ENCODE measurements at regions not wholly inside any gene's neighbourhood (a gene's known extent, or its start where the extent isn't known, plus 50 kb on each side); places are given as distances from the start of the nearest gene placed in this dataset.
"Not testable (repeated sequence)": the region's sequence is repeated elsewhere in the genome, so short reads cannot be mapped to it uniquely, and the experiment has no call there.

GRCh38 chr1:238406098-238406860, 515.6 kb upstream of the ZP4 start:
- no peak for DNase-seq (ENCODE audit: extremely low read depth in 1 of 2, low read depth in 1 of 2)

- DNase-seq (ENCODE audit: extremely low read depth in 1 of 2, low read depth in 1 of 2) = no peak
Observed at GRCh38 chr1:238404921-238405320, 514.2 kb upstream of the ZP4 start.

- DNase-seq (ENCODE audit: extremely low read depth in 1 of 2, low read depth in 1 of 2) = no peak
Observed at GRCh38 chr1:238404481-238404880, 513.8 kb upstream of the ZP4 start.

- DNase-seq (ENCODE audit: extremely low read depth in 1 of 2, low read depth in 1 of 2) = no peak
Observed at GRCh38 chr1:238401144-238401543, 510.4 kb upstream of the ZP4 start.

GRCh38 chr1:238399558-238399957, 508.8 kb upstream of the ZP4 start:
- DNase-seq (ENCODE audit: extremely low read depth in 1 of 2, low read depth in 1 of 2) = no peak

GRCh38 chr1:238396140-238396539, 505.4 kb upstream of the ZP4 start:
- DNase-seq (ENCODE audit: extremely low read depth in 1 of 2, low read depth in 1 of 2) = no peak

GRCh38 chr1:238384381-238384780, 493.7 kb upstream of the ZP4 start:
- DNase-seq (ENCODE audit: extremely low read depth in 1 of 2, low read depth in 1 of 2) = no peak

- no peak for DNase-seq (ENCODE audit: extremely low read depth in 1 of 2, low read depth in 1 of 2)
Observed at GRCh38 chr1:238380167-238380566, 489.4 kb upstream of the ZP4 start.

- not testable (repeated sequence) for DNase-seq (ENCODE audit: extremely low read depth in 1 of 2, low read depth in 1 of 2)
Observed at GRCh38 chr1:238379446-238379845, 488.7 kb upstream of the ZP4 start.

GRCh38 chr1:238377280-238377919, 486.7 kb upstream of the ZP4 start:
- no peak for DNase-seq (ENCODE audit: extremely low read depth in 1 of 2, low read depth in 1 of 2)

GRCh38 chr1:238370599-238370998, 479.9 kb upstream of the ZP4 start:
- DNase-seq (ENCODE audit: extremely low read depth in 1 of 2, low read depth in 1 of 2) = no peak

- DNase-seq (ENCODE audit: extremely low read depth in 1 of 2, low read depth in 1 of 2) = no peak
Observed at GRCh38 chr1:238364214-238364892, 473.6 kb upstream of the ZP4 start.

GRCh38 chr1:238360474-238360873, 469.8 kb upstream of the ZP4 start:
- DNase-seq (ENCODE audit: extremely low read depth in 1 of 2, low read depth in 1 of 2) = no peak

- no peak for DNase-seq (ENCODE audit: extremely low read depth in 1 of 2, low read depth in 1 of 2)
Observed at GRCh38 chr1:238350471-238350870, 459.7 kb upstream of the ZP4 start.

GRCh38 chr1:238346340-238346739, 455.6 kb upstream of the ZP4 start:
- DNase-seq (ENCODE audit: extremely low read depth in 1 of 2, low read depth in 1 of 2) = no peak

GRCh38 chr1:238345837-238346236, 455.1 kb upstream of the ZP4 start:
- no peak for DNase-seq (ENCODE audit: extremely low read depth in 1 of 2, low read depth in 1 of 2)

- DNase-seq (ENCODE audit: extremely low read depth in 1 of 2, low read depth in 1 of 2) = no peak
Observed at GRCh38 chr1:238343852-238344251, 453.1 kb upstream of the ZP4 start.

GRCh38 chr1:238341395-238341794, 450.7 kb upstream of the ZP4 start:
- no peak for DNase-seq (ENCODE audit: extremely low read depth in 1 of 2, low read depth in 1 of 2)

GRCh38 chr1:238340989-238341388, 450.3 kb upstream of the ZP4 start:
- no peak for DNase-seq (ENCODE audit: extremely low read depth in 1 of 2, low read depth in 1 of 2)

- no peak for DNase-seq (ENCODE audit: extremely low read depth in 1 of 2, low read depth in 1 of 2)
Observed at GRCh38 chr1:238336531-238336930, 445.8 kb upstream of the ZP4 start.

GRCh38 chr1:238334170-238334569, 443.4 kb upstream of the ZP4 start:
- DNase-seq (ENCODE audit: extremely low read depth in 1 of 2, low read depth in 1 of 2) = no peak

GRCh38 chr1:238331557-238331956, 440.8 kb upstream of the ZP4 start:
- no peak for DNase-seq (ENCODE audit: extremely low read depth in 1 of 2, low read depth in 1 of 2)
